Transverse colon (tissue), 4 donors: ENCODE measurements at regions not wholly inside any gene's neighbourhood (a gene's known extent, or its start where the extent isn't known, plus 50 kb on each side); places are given as distances from the start of the nearest gene placed in this dataset.

Experiments used
- DNase-seq: peaks from one replicate; pipeline ENCODE4 v3.0.0-alpha.2; 2019
- H3K27ac ChIP-seq, 4 donors: fragments of 200-600 bp; sonication (generic); 2 replicates each; pipeline ENCODE4 v1.5.1; 2016 to 2018; ENCODE audit warnings: inconsistent platforms in 4 of 4
- H3K27me3 ChIP-seq: fragments of 200-600 bp; sonication (generic); 2 replicates; pipeline ENCODE4 v1.5.1; 2017; ENCODE audit warnings: inconsistent platforms
- H3K36me3 ChIP-seq, 4 donors: fragments of 200-600 bp; sonication (generic); 2 replicates each; pipeline ENCODE4 v1.5.1; 2017 to 2019; ENCODE audit warnings: inconsistent platforms in 4 of 4
- H3K4me1 ChIP-seq, 4 donors: fragments of 200-600 bp; sonication (generic); 2 replicates each; pipeline ENCODE4 v1.5.1; 2017 to 2020; ENCODE audit warnings: inconsistent platforms in 4 of 4
- H3K4me3 ChIP-seq, 4 donors: fragments of 200-600 bp; sonication (generic); 1 replicate in 1 of 4; 2 replicates in 3 of 4; pipeline versions ENCODE4 v1.5.1 to v1.6.1; 2017 to 2019; ENCODE audit warnings: inconsistent platforms in 4 of 4
- H3K9me3 ChIP-seq, 2 donors: fragments of 200-600 bp; sonication (generic); 2 replicates each; pipeline ENCODE4 v1.5.1; 2017 to 2019; ENCODE audit warnings: inconsistent platforms in 2 of 2
- CTCF ChIP-seq, 5 experiments: fragments of 200-600 bp in 3 of 5; fragments of 450-650 bp in 2 of 5; sonication (generic) in 3 of 5; IDR thresholded peaks; 1 replicate in 2 of 5; 2 replicates in 3 of 5; pipeline ENCODE4 v1.5.1; 2016 to 2017; ENCODE audit warnings: antibody characterized with exemption in 5 of 5, inconsistent platforms in 3 of 5, mild to moderate bottlenecking in 2 of 5, moderate library complexity in 1 of 5
- EP300 ChIP-seq: sonication (generic); formaldehyde crosslinking; IDR thresholded peaks from one replicate; pipeline ENCODE4 v1.6.1; 2017; ENCODE audit warnings: antibody characterized with exemption, low read depth
- POLR2A ChIP-seq: fragments of 450-650 bp; IDR thresholded peaks from one replicate; pipeline ENCODE4 v1.6.1; 2016; ENCODE audit warnings: antibody characterized with exemption, mild to moderate bottlenecking, moderate library complexity
- POLR2AphosphoS5 ChIP-seq, 3 donors: sonication (generic); formaldehyde crosslinking; IDR thresholded peaks; one replicate each; pipeline ENCODE4 v1.6.1; 2016; ENCODE audit warnings: antibody characterized with exemption in 3 of 3
- WGBS, 2 donors: methylation state at CpG; one replicate each; pipeline ENCODE4 v1.1.5; 2018; ENCODE audit warnings: low coverage in 1 of 2; 5-methylcytosine and 5-hydroxymethylcytosine counted together
- in situ Hi-C, 4 donors: fragments of 200-750 bp; cut with MboI; loops; one replicate each; pipeline versions ENCODE4 v1.15.0 to v1.15.1; 2017; ENCODE audit warnings: low sequenced_read_pairs in 3 of 4, low pct_ligation_motif_present in 1 of 4, low pct_unique_long_range_greater_than_20kb in 1 of 4
- intact Hi-C: fragments of 100-400 bp; cut with DNase I; formaldehyde crosslinking; loops from one replicate; pipeline ENCODE4 v1.15.1; 2023; ENCODE audit warnings: low total_unique reads

- intact Hi-C loops, result no loop called here
- TF ChIP-seq POLR2A, result no peak
- TF ChIP-seq EP300, result no peak
- Histone ChIP-seq H3K4me3 (no peak overlapping the region), H3K36me3 (no peaks in the 10 kb centered on the region), H3K27me3 (no peaks in the 10 kb centered on the region), H3K9me3 (no peaks in the 10 kb centered on the region), H3K27ac (no peak overlapping the region), H3K4me1 (peaks cover 0 to 5% (median 0%) of the 10 kb centered on the region in 4 donors)
- in situ Hi-C loops, result no loop called here
- WGBS, 2 donors, result 40 to 52% methylated on average over 2 of the region's 2 CpGs
- DNase-seq, result no peak
These were observed 167.2 kb downstream of the CEP135 start for GRCh38 chr4:56115898-56116297.

GRCh38 chr4:56112377-56112776 is 163.6 kb downstream of the CEP135 start:
- WGBS, 2 donors, result 86 to 88% methylated on average over 4 of the region's 4 CpGs
- no peak overlapping the region for H3K4me3 ChIP-seq
- TF ChIP-seq POLR2AphosphoS5 (IDR thresholded peaks at IDR 0.05) (no peak), EP300 (no peak), POLR2A (no peak), CTCF (IDR thresholded peaks at IDR 0.05) (no peak)
- no peaks in the 10 kb centered on the region for H3K4me1 ChIP-seq
- no peaks in the 10 kb centered on the region for H3K27me3 ChIP-seq
- H3K9me3 ChIP-seq, result no peaks in the 10 kb centered on the region
- H3K27ac ChIP-seq, result no peak overlapping the region
- in situ Hi-C loops (no loop called here), intact Hi-C loops (no loop called here)
- DNase-seq, result no peak
- no peaks in the 10 kb centered on the region for H3K36me3 ChIP-seq

- intact Hi-C loops, result no loop called here
- H3K9me3 ChIP-seq, result no peaks in the 10 kb centered on the region
- no peak for TF ChIP-seq EP300
- no peak for TF ChIP-seq POLR2A
- TF ChIP-seq POLR2AphosphoS5 (IDR thresholded peaks at IDR 0.05), result no peak
- TF ChIP-seq CTCF (IDR thresholded peaks at IDR 0.05), result no peak
- in situ Hi-C loops, result no loop called here
- no peaks in the 10 kb centered on the region for H3K36me3 ChIP-seq
- H3K4me1 ChIP-seq, result no peaks in the 10 kb centered on the region
- WGBS, 2 donors, result 58 to 81% methylated on average over 7 to 11 of the region's 11 CpGs
- H3K27ac ChIP-seq, result no peak overlapping the region
- H3K4me3 ChIP-seq, result no peak overlapping the region
- DNase-seq, result no peak
- H3K27me3 ChIP-seq, result no peaks in the 10 kb centered on the region
These were observed 157.7 kb downstream of the CEP135 start for GRCh38 chr4:56106180-56107147.

GRCh38 chr4:56104188-56104587 is 155.4 kb downstream of the CEP135 start:
- TF ChIP-seq EP300, result no peak
- TF ChIP-seq CTCF (IDR thresholded peaks at IDR 0.05), result no peak
- TF ChIP-seq POLR2AphosphoS5 (IDR thresholded peaks at IDR 0.05), result no peak
- TF ChIP-seq POLR2A, result no peak
- H3K27me3 ChIP-seq, result no peaks in the 10 kb centered on the region

More at GRCh38 chr4:56104188-56104587, 155.4 kb downstream of the CEP135 start:
- H3K4me1 ChIP-seq, result no peaks in the 10 kb centered on the region
- intact Hi-C loops, result no loop called here
- WGBS, 2 donors, result 85 to 86% methylated on average over 3 of the region's 3 CpGs
- in situ Hi-C loops, result no loop called here
- H3K9me3 ChIP-seq, result no peaks in the 10 kb centered on the region
- H3K4me3 ChIP-seq, result no peak overlapping the region
- H3K27ac ChIP-seq, result no peak overlapping the region
- H3K36me3 ChIP-seq, result no peaks in the 10 kb centered on the region
- no peak for DNase-seq
